PC-3 (cell line): ENCODE measurements at regions not wholly inside any gene's neighbourhood (a gene's known extent, or its start where the extent isn't known, plus 50 kb on each side); places are given as distances from the start of the nearest gene placed in this dataset.

ENCODE experiments used
- EZH2 ChIP-seq: fragments of 300-600 bp; sonication (generic); IDR thresholded peaks from one replicate; pipeline ENCODE4 v1.6.1; 2017; ENCODE audit warnings: antibody characterized with exemption, mild to moderate bottlenecking, low read length; ENCODE audit not compliant: unreplicated experiment
- TF ChIP-seq, protein P1 (sequence below): fragments of 300-600 bp; sonication (generic); conservative IDR thresholded peaks from 2 replicates; pipeline ENCODE4 v1.5.1; 2017; ENCODE audit warnings: antibody characterized with exemption, low read depth, mild to moderate bottlenecking, low read length

DNA sequence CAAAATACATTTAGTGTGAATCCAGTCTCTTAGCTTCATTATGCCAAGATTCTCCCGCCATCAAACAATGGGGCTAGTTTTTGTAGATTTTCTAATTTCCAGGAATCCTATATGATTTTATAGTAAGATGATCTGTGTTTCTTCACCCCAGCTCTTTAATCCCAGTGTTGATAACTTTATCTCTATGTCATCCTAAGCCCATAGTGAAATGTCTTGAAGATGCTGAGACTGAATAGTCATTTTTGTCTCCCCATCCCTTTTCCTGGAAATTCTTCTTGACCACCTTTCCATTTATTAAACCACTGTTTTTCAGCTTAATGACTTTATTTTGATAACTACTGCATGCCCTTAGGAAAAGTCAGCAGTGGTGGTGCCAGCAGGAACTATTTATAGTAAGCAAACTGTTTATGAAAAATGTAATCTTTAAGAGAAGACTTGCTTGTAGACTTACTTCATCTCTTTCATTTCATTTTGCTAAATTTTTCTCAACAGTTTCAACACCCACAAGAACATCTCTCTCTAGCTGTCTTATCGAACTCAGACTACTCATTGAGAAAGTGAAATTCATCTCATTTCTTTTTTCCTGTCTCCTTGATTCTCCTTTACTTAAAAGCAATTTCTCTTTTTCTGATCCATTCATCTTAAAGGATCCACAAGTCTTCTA lies 116.6 kb downstream of the NTMT2 start:
- no peak for TF ChIP-seq EZH2
- TF ChIP-seq, protein P1, sequence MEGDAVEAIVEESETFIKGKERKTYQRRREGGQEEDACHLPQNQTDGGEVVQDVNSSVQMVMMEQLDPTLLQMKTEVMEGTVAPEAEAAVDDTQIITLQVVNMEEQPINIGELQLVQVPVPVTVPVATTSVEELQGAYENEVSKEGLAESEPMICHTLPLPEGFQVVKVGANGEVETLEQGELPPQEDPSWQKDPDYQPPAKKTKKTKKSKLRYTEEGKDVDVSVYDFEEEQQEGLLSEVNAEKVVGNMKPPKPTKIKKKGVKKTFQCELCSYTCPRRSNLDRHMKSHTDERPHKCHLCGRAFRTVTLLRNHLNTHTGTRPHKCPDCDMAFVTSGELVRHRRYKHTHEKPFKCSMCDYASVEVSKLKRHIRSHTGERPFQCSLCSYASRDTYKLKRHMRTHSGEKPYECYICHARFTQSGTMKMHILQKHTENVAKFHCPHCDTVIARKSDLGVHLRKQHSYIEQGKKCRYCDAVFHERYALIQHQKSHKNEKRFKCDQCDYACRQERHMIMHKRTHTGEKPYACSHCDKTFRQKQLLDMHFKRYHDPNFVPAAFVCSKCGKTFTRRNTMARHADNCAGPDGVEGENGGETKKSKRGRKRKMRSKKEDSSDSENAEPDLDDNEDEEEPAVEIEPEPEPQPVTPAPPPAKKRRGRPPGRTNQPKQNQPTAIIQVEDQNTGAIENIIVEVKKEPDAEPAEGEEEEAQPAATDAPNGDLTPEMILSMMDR: no peak
